Transverse colon (tissue), 4 donors: ENCODE measurements at regions not wholly inside any gene's neighbourhood (a gene's known extent, or its start where the extent isn't known, plus 50 kb on each side); places are given as distances from the start of the nearest gene placed in this dataset.

ENCODE experiments used
- DNase-seq: peaks from one replicate; pipeline ENCODE4 v3.0.0-alpha.2; 2019
- H3K27ac ChIP-seq, 4 donors: fragments of 200-600 bp; sonication (generic); 2 replicates each; pipeline ENCODE4 v1.5.1; 2016 to 2018; ENCODE audit warnings: inconsistent platforms in 4 of 4
- H3K27me3 ChIP-seq: fragments of 200-600 bp; sonication (generic); 2 replicates; pipeline ENCODE4 v1.5.1; 2017; ENCODE audit warnings: inconsistent platforms
- H3K36me3 ChIP-seq, 4 donors: fragments of 200-600 bp; sonication (generic); 2 replicates each; pipeline ENCODE4 v1.5.1; 2017 to 2019; ENCODE audit warnings: inconsistent platforms in 4 of 4
- H3K4me1 ChIP-seq, 4 donors: fragments of 200-600 bp; sonication (generic); 2 replicates each; pipeline ENCODE4 v1.5.1; 2017 to 2020; ENCODE audit warnings: inconsistent platforms in 4 of 4
- H3K4me3 ChIP-seq, 4 donors: fragments of 200-600 bp; sonication (generic); 1 replicate in 1 of 4; 2 replicates in 3 of 4; pipeline versions ENCODE4 v1.5.1 to v1.6.1; 2017 to 2019; ENCODE audit warnings: inconsistent platforms in 4 of 4
- H3K9me3 ChIP-seq, 2 donors: fragments of 200-600 bp; sonication (generic); 2 replicates each; pipeline ENCODE4 v1.5.1; 2017 to 2019; ENCODE audit warnings: inconsistent platforms in 2 of 2
- CTCF ChIP-seq, 5 experiments: fragments of 200-600 bp in 3 of 5; fragments of 450-650 bp in 2 of 5; sonication (generic) in 3 of 5; IDR thresholded peaks; 1 replicate in 2 of 5; 2 replicates in 3 of 5; pipeline ENCODE4 v1.5.1; 2016 to 2017; ENCODE audit warnings: antibody characterized with exemption in 5 of 5, inconsistent platforms in 3 of 5, mild to moderate bottlenecking in 2 of 5, moderate library complexity in 1 of 5
- EP300 ChIP-seq: sonication (generic); formaldehyde crosslinking; IDR thresholded peaks from one replicate; pipeline ENCODE4 v1.6.1; 2017; ENCODE audit warnings: antibody characterized with exemption, low read depth
- POLR2A ChIP-seq: fragments of 450-650 bp; IDR thresholded peaks from one replicate; pipeline ENCODE4 v1.6.1; 2016; ENCODE audit warnings: antibody characterized with exemption, mild to moderate bottlenecking, moderate library complexity
- POLR2AphosphoS5 ChIP-seq, 3 donors: sonication (generic); formaldehyde crosslinking; IDR thresholded peaks; one replicate each; pipeline ENCODE4 v1.6.1; 2016; ENCODE audit warnings: antibody characterized with exemption in 3 of 3
- WGBS, 2 donors: methylation state at CpG; one replicate each; pipeline ENCODE4 v1.1.5; 2018; ENCODE audit warnings: low coverage in 1 of 2; 5-methylcytosine and 5-hydroxymethylcytosine counted together
- in situ Hi-C, 4 donors: fragments of 200-750 bp; cut with MboI; loops; one replicate each; pipeline versions ENCODE4 v1.15.0 to v1.15.1; 2017; ENCODE audit warnings: low sequenced_read_pairs in 3 of 4, low pct_ligation_motif_present in 1 of 4, low pct_unique_long_range_greater_than_20kb in 1 of 4
- intact Hi-C: fragments of 100-400 bp; cut with DNase I; formaldehyde crosslinking; loops from one replicate; pipeline ENCODE4 v1.15.1; 2023; ENCODE audit warnings: low total_unique reads

GRCh38 chr10:94214481-94214893 lies 148.3 kb downstream of the NOC3L start:
- TF ChIP-seq POLR2AphosphoS5 (IDR thresholded peaks at IDR 0.05) (no peak), POLR2A (no peak), EP300 (no peak), CTCF (IDR thresholded peaks at IDR 0.05) (no peak)
- 83 to 92% methylated on average over 6 to 7 of the region's 7 CpGs for WGBS, 2 donors
- Histone ChIP-seq H3K4me1 (no peaks in the 10 kb centered on the region), H3K9me3 (no peaks in the 10 kb centered on the region), H3K4me3 (no peak overlapping the region), H3K27ac (no peak overlapping the region), H3K36me3 (no peaks in the 10 kb centered on the region), H3K27me3 (no peaks in the 10 kb centered on the region)
- no peak for DNase-seq
- in situ Hi-C loops: no loop called here
- intact Hi-C loops: no loop called here

- intact Hi-C loops: no loop called here
Observed at GRCh38 chr10:94216201-94216600, 146.5 kb downstream of the NOC3L start.

GRCh38 chr10:94217411-94217810 lies 145.3 kb downstream of the NOC3L start:
- Histone ChIP-seq H3K27ac (no peak overlapping the region), H3K9me3 (no peaks in the 10 kb centered on the region), H3K4me1 (no peaks in the 10 kb centered on the region), H3K27me3 (no peaks in the 10 kb centered on the region), H3K36me3 (no peaks in the 10 kb centered on the region), H3K4me3 (no peak overlapping the region)
- intact Hi-C loops: no loop called here
- in situ Hi-C loops: no loop called here
- DNase-seq: no peak
- no peak for TF ChIP-seq POLR2A

More at GRCh38 chr10:94216201-94216600, 146.5 kb downstream of the NOC3L start:
- no peak overlapping the region for H3K4me3 ChIP-seq
- DNase-seq: no peak
- WGBS, 2 donors: 80 to 85% methylated on average over 2 to 4 of the region's 4 CpGs
- no peak for TF ChIP-seq POLR2AphosphoS5 (IDR thresholded peaks at IDR 0.05)
- no peak for TF ChIP-seq CTCF (IDR thresholded peaks at IDR 0.05)
- TF ChIP-seq EP300: no peak
- TF ChIP-seq POLR2A: no peak
- no peaks in the 10 kb centered on the region for H3K4me1 ChIP-seq
- no peaks in the 10 kb centered on the region for H3K9me3 ChIP-seq
- in situ Hi-C loops: no loop called here
- H3K36me3 ChIP-seq: no peaks in the 10 kb centered on the region
- H3K27me3 ChIP-seq: no peaks in the 10 kb centered on the region
- no peak overlapping the region for H3K27ac ChIP-seq

- H3K36me3 ChIP-seq: no peaks in the 10 kb centered on the region
- TF ChIP-seq POLR2A: no peak
- no peak for TF ChIP-seq CTCF (IDR thresholded peaks at IDR 0.05)
- TF ChIP-seq EP300: no peak
- no peak for TF ChIP-seq POLR2AphosphoS5 (IDR thresholded peaks at IDR 0.05)
- intact Hi-C loops (no loop called here), in situ Hi-C loops (no loop called here)
- H3K4me1 ChIP-seq: no peaks in the 10 kb centered on the region
- H3K4me3 ChIP-seq: no peak overlapping the region
- no peaks in the 10 kb centered on the region for H3K27me3 ChIP-seq
- no peak for DNase-seq
- H3K27ac ChIP-seq: no peak overlapping the region
- WGBS, 2 donors: 90 to 91% methylated on average over 2 of the region's 2 CpGs
- no peaks in the 10 kb centered on the region for H3K9me3 ChIP-seq
Observed at GRCh38 chr10:94218493-94219183, 144.1 kb downstream of the NOC3L start.

GRCh38 chr10:94219829-94220228 lies 142.9 kb downstream of the NOC3L start:
- Histone ChIP-seq H3K27ac (no peak overlapping the region), H3K36me3 (no peaks in the 10 kb centered on the region), H3K4me3 (no peak overlapping the region), H3K9me3 (no peaks in the 10 kb centered on the region), H3K27me3 (no peaks in the 10 kb centered on the region), H3K4me1 (no peaks in the 10 kb centered on the region)
- DNase-seq: no peak
- in situ Hi-C loops (no loop called here), intact Hi-C loops (no loop called here)
- TF ChIP-seq POLR2A (no peak), POLR2AphosphoS5 (IDR thresholded peaks at IDR 0.05) (no peak), CTCF (IDR thresholded peaks at IDR 0.05) (no peak), EP300 (no peak)
- WGBS, 2 donors: 77% methylated on average over 1 of the region's 1 CpG; no CpG with 5 or more reads in 1 of the 2 donors
